Pons (tissue), 1 donor: ENCODE measurements at regions not wholly inside any gene's neighbourhood (a gene's known extent, or its start where the extent isn't known, plus 50 kb on each side); places are given as distances from the start of the nearest gene placed in this dataset.

ENCODE experiments used
- DNase-seq: peaks from one replicate; pipeline ENCODE4 v3.0.0-alpha.2; 2016; ENCODE audit warnings: low spot score

GRCh38 chr2:223107825-223108224, 55.8 kb downstream of the KCNE4 start:
- no peak for DNase-seq

GRCh38 chr2:223108351-223109050, 56.5 kb downstream of the KCNE4 start:
- DNase-seq = no peak

GRCh38 chr2:223109341-223109740, 57.4 kb downstream of the KCNE4 start:
- no peak for DNase-seq

- DNase-seq = no peak
These were observed 61.2 kb downstream of the KCNE4 start for GRCh38 chr2:223113161-223113560.

- DNase-seq = no peak
These were observed 62.2 kb downstream of the KCNE4 start for GRCh38 chr2:223114170-223114569.

GRCh38 chr2:223114917-223115316, 62.9 kb downstream of the KCNE4 start:
- no peak for DNase-seq

- DNase-seq = no peak
These were observed 65.5 kb downstream of the KCNE4 start for GRCh38 chr2:223117533-223117932.

GRCh38 chr2:223121283-223121682, 69.3 kb downstream of the KCNE4 start:
- DNase-seq = no peak

- no peak for DNase-seq
These were observed 70.8 kb downstream of the KCNE4 start for GRCh38 chr2:223122781-223123180.

- DNase-seq = no peak
These were observed 72.0 kb downstream of the KCNE4 start for GRCh38 chr2:223123855-223124610.

- DNase-seq = no peak
These were observed 89.6 kb downstream of the KCNE4 start for GRCh38 chr2:223141606-223142005.

- DNase-seq = no peak
These were observed 90.1 kb downstream of the KCNE4 start for GRCh38 chr2:223142118-223142517.

- DNase-seq = no peak
These were observed 95.4 kb downstream of the KCNE4 start for GRCh38 chr2:223147431-223147830.

- DNase-seq = no peak
These were observed 96.5 kb downstream of the KCNE4 start for GRCh38 chr2:223148516-223148915.

GRCh38 chr2:223155956-223156355, 104.0 kb downstream of the KCNE4 start:
- no peak for DNase-seq

- DNase-seq = no peak
These were observed 110.0 kb downstream of the KCNE4 start for GRCh38 chr2:223161873-223162458.

- no peak for DNase-seq
These were observed 113.6 kb downstream of the KCNE4 start for GRCh38 chr2:223165423-223166214.

GRCh38 chr2:223166215-223166493, 114.2 kb downstream of the KCNE4 start:
- DNase-seq = no peak

GRCh38 chr2:223166983-223167650, 115.1 kb downstream of the KCNE4 start:
- no peak for DNase-seq

GRCh38 chr2:223169830-223170605, 118.0 kb downstream of the KCNE4 start:
- no peak for DNase-seq

GRCh38 chr2:223176970-223177369, 125.0 kb downstream of the KCNE4 start:
- DNase-seq = no peak
